Trophoblast cell (in vitro differentiated cells and primary cell): ENCODE measurements at regions not wholly inside any gene's neighbourhood (a gene's known extent, or its start where the extent isn't known, plus 50 kb on each side); places are given as distances from the start of the nearest gene placed in this dataset.

Experiments
- DNase-seq, 2 donors: peaks; one replicate each; pipeline ENCODE4 v3.0.0-alpha.2; 2016
- H2AFZ ChIP-seq: 2 replicates; pipeline ENCODE4 v1.6.1; 2013; ENCODE audit warnings: low read length, moderate library complexity, mild to moderate bottlenecking; ENCODE audit not compliant: insufficient read depth, poor library complexity
- H2AK5ac ChIP-seq: 2 replicates; pipeline ENCODE4 v1.6.1; 2013; ENCODE audit warnings: mild to moderate bottlenecking, low read length
- H2BK120ac ChIP-seq: 2 replicates; pipeline ENCODE4 v1.6.1; 2013; ENCODE audit warnings: low read length, mild to moderate bottlenecking, moderate library complexity; ENCODE audit not compliant: insufficient read depth, poor library complexity
- H2BK12ac ChIP-seq: 2 replicates; pipeline ENCODE4 v1.6.1; 2013; ENCODE audit warnings: mild to moderate bottlenecking, low read length, moderate library complexity
- H2BK5ac ChIP-seq: 2 replicates; pipeline ENCODE4 v1.6.1; 2013; ENCODE audit warnings: low read length, low read depth, moderate library complexity, mild to moderate bottlenecking; ENCODE audit not compliant: poor library complexity
- H3K14ac ChIP-seq: 2 replicates; pipeline ENCODE4 v1.6.1; 2013; ENCODE audit warnings: mild to moderate bottlenecking, low read length
- H3K18ac ChIP-seq: 2 replicates; pipeline ENCODE4 v1.6.1; 2013; ENCODE audit warnings: mild to moderate bottlenecking, low read length
- H3K23ac ChIP-seq: 2 replicates; pipeline ENCODE4 v1.6.1; 2013; ENCODE audit warnings: low read length
- H3K27ac ChIP-seq: 2 replicates; pipeline ENCODE4 v1.5.1; 2013; ENCODE audit warnings: low read depth, mild to moderate bottlenecking, inconsistent platforms, low read length, moderate library complexity
- H3K27me3 ChIP-seq: 2 replicates; pipeline ENCODE4 v1.6.1; 2013; ENCODE audit warnings: inconsistent platforms, mild to moderate bottlenecking, low read length, moderate library complexity; ENCODE audit not compliant: insufficient read depth
- H3K36me3 ChIP-seq, 2 experiments: 1 replicate in 1 of 2; 2 replicates in 1 of 2; pipeline ENCODE4 v1.6.1; 2013; ENCODE audit warnings: low read length in 2 of 2, mild to moderate bottlenecking in 2 of 2, moderate library complexity in 1 of 2; ENCODE audit not compliant: insufficient read depth in 2 of 2, control insufficient read depth in 1 of 2
- H3K4ac ChIP-seq: 2 replicates; pipeline ENCODE4 v1.6.1; 2013; ENCODE audit warnings: low read depth, mild to moderate bottlenecking, low read length, moderate library complexity
- H3K4me1 ChIP-seq, 2 experiments: 1 replicate in 1 of 2; 2 replicates in 1 of 2; pipeline ENCODE4 v1.6.1; 2013; ENCODE audit warnings: low read length in 2 of 2, mild to moderate bottlenecking in 2 of 2, moderate library complexity in 1 of 2; ENCODE audit not compliant: insufficient read depth in 2 of 2, control insufficient read depth in 1 of 2
- H3K4me2 ChIP-seq: 2 replicates; pipeline ENCODE4 v1.6.1; 2013; ENCODE audit warnings: inconsistent platforms, mild to moderate bottlenecking, low read length, moderate library complexity
- H3K4me3 ChIP-seq: 2 replicates; pipeline ENCODE4 v1.5.1; 2013; ENCODE audit warnings: mild to moderate bottlenecking, low read depth, low read length, inconsistent platforms
- H3K79me1 ChIP-seq: one replicate; pipeline ENCODE4 v1.6.1; 2013; ENCODE audit warnings: low read length
- H3K79me2 ChIP-seq: 2 replicates; pipeline ENCODE4 v1.6.1; 2013; ENCODE audit warnings: low read length, mild to moderate bottlenecking; ENCODE audit not compliant: control insufficient read depth, insufficient read depth, poor library complexity
- H3K9ac ChIP-seq: 2 replicates; pipeline ENCODE4 v1.6.1; 2013; ENCODE audit warnings: mild to moderate bottlenecking, low read length
- H3K9me3 ChIP-seq: 2 replicates; pipeline ENCODE4 v1.6.1; 2013; ENCODE audit warnings: low read depth, mild to moderate bottlenecking, control low read depth, inconsistent platforms, low read length; ENCODE audit not compliant: insufficient read depth
- H4K12ac ChIP-seq: 2 replicates; pipeline ENCODE4 v1.6.1; 2013; ENCODE audit warnings: low read depth, mild to moderate bottlenecking, low read length, moderate library complexity
- H4K8ac ChIP-seq: 2 replicates; pipeline ENCODE4 v1.6.1; 2013; ENCODE audit warnings: low read depth, mild to moderate bottlenecking, low read length, moderate library complexity
- H4K91ac ChIP-seq: one replicate; pipeline ENCODE4 v1.6.1; 2013; ENCODE audit warnings: low read depth, mild to moderate bottlenecking, low read length, moderate library complexity
- WGBS: extraction: QIAGEN DNeasy Blood & Tissue Kit; methylation state at CpG from one replicate; pipeline ENCODE4 v1.1.7; 2013; ENCODE audit warnings: missing lambda C conversion rate; ENCODE audit not compliant: insufficient read length, insufficient coverage; ENCODE audit errors: extremely low coverage; 5-methylcytosine and 5-hydroxymethylcytosine counted together

DNA sequence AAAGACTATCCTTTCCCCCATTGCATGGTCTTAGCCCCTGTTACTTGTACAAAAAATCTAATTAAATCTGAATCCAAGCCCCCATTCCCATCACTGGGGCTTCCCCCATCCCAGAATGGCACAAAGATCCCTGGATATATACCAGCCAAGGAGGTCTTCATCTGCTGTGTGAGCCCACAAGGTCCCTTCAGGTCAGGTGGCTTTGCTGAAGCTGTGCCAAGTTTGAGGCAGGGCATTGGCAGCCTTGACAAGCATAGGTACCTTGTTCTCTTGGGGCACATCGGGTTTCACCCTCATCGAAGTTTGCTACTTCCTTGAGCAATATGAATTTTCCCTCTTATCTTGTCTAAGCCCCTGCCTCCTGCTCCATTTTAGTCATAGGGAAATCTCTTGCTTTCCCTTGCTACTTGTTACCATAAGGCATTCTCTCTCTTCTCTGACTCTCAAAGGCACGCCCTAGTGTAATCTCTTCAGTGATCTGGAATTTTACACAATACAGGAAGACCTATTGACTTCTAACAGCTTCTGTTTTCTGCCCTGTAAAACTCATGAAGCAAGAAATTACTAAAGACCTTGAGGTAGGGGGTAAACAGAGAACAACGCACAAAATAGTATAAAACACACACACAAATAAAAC, 71.4 kb upstream of the COG2 start:
- peak in 1 of 2 donors; percentile 51 for DNase-seq
- Histone ChIP-seq H3K4me2 (no peak overlapping the region), H2AFZ (no peak overlapping the region), H3K23ac (no peak overlapping the region), H4K91ac (no peak overlapping the region), H3K27ac (no peak overlapping the region), H3K18ac (no peak overlapping the region), H3K27me3 (no peaks in the 10 kb centered on the region), H3K36me3 (no peaks in the 10 kb centered on the region), H3K9ac (no peak overlapping the region), H3K79me1 (peaks cover 3% of the 10 kb centered on the region), H2BK12ac (no peak overlapping the region), H3K9me3 (peaks cover 3% of the 10 kb centered on the region), H4K8ac (no peak overlapping the region), H4K12ac (no peak overlapping the region), H3K14ac (no peak overlapping the region), H3K4ac (no peak overlapping the region), H2AK5ac (no peak overlapping the region), H3K79me2 (no peaks in the 10 kb centered on the region), H3K4me1 (peaks cover 7 to 13% of the 10 kb centered on the region in 2 experiments), H3K4me3 (no peak overlapping the region), H2BK5ac (no peak overlapping the region), H2BK120ac (no peak overlapping the region)
- WGBS: no CpG with 5 or more reads among the region's 4 CpGs

DNA sequence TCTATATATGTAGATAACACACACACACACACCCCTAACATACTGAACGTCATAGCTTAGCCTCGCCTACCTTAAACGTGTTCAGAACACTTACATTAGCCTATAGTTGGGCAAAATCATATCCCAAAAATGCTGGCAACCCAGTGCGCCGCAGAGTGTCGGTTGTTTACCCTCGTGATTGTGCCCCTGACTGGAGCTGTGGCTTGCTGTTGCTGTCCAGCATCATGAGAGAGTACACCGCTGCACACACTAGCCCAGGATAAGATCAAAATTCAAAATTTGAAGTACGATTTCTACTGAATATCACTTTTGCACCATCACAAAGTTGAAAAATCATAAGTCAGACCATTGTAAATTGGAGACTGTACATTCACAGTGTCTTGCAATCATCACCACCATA, 73.1 kb upstream of the COG2 start:
- Histone ChIP-seq H3K18ac (no peak overlapping the region), H3K79me1 (peaks cover 3% of the 10 kb centered on the region), H2BK12ac (no peak overlapping the region), H3K14ac (no peak overlapping the region), H4K8ac (no peak overlapping the region), H3K27ac (no peak overlapping the region), H2AFZ (no peak overlapping the region), H4K12ac (no peak overlapping the region), H3K4me2 (no peak overlapping the region), H4K91ac (no peak overlapping the region), H2BK120ac (no peak overlapping the region), H2BK5ac (no peak overlapping the region), H3K27me3 (no peaks in the 10 kb centered on the region), H3K23ac (no peak overlapping the region), H3K36me3 (no peaks in the 10 kb centered on the region), H2AK5ac (no peak overlapping the region), H3K79me2 (no peaks in the 10 kb centered on the region), H3K4me1 (peaks cover 7 to 13% of the 10 kb centered on the region in 2 experiments), H3K4ac (no peak overlapping the region), H3K9me3 (no peaks in the 10 kb centered on the region), H3K9ac (no peak overlapping the region), H3K4me3 (no peak overlapping the region)
- no CpG with 5 or more reads among the region's 9 CpGs for WGBS
- no peak for DNase-seq

DNA sequence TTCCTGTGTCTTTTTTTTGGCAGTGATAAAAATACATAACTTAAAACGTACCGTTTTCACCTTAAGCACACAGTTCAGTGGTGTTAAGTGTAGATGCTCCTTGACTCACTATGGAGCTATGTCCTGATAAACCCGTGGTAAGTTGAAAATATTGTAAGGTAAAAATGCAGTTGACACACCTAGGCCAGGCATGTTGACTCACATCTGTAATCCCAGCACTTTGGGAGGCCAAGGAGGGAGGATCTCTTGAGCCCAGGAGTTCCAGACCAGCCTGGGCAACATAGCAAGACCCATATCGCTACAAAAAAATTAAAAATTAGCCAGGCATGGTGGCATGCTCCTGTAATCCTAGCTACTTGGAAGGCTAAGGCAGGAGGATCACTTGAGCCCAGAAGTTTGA, 73.6 kb upstream of the COG2 start:
- no peak overlapping the region for H2AK5ac ChIP-seq
- WGBS: no CpG with 5 or more reads among the region's 4 CpGs
- H3K4me3 ChIP-seq: no peak overlapping the region
- DNase-seq: peak; percentile 76 to 86
- H3K4ac ChIP-seq: no peak overlapping the region
- H3K36me3 ChIP-seq: no peaks in the 10 kb centered on the region
- H3K9me3 ChIP-seq: no peaks in the 10 kb centered on the region
- no peak overlapping the region for H3K27ac ChIP-seq
- no peak overlapping the region for H2BK120ac ChIP-seq
- no peak overlapping the region for H3K9ac ChIP-seq
- no peak overlapping the region for H4K8ac ChIP-seq
- H2AFZ ChIP-seq: no peak overlapping the region
- H3K4me1 ChIP-seq: peaks cover 7 to 13% of the 10 kb centered on the region in 2 experiments
- H3K27me3 ChIP-seq: no peaks in the 10 kb centered on the region
- H3K79me2 ChIP-seq: no peaks in the 10 kb centered on the region
- no peak overlapping the region for H2BK12ac ChIP-seq
- no peak overlapping the region for H3K14ac ChIP-seq
- H3K79me1 ChIP-seq: peaks cover 3% of the 10 kb centered on the region
- no peak overlapping the region for H3K4me2 ChIP-seq
- H2BK5ac ChIP-seq: no peak overlapping the region
- H3K18ac ChIP-seq: no peak overlapping the region
- H4K91ac ChIP-seq: no peak overlapping the region
- H3K23ac ChIP-seq: no peak overlapping the region
- H4K12ac ChIP-seq: no peak overlapping the region

DNA sequence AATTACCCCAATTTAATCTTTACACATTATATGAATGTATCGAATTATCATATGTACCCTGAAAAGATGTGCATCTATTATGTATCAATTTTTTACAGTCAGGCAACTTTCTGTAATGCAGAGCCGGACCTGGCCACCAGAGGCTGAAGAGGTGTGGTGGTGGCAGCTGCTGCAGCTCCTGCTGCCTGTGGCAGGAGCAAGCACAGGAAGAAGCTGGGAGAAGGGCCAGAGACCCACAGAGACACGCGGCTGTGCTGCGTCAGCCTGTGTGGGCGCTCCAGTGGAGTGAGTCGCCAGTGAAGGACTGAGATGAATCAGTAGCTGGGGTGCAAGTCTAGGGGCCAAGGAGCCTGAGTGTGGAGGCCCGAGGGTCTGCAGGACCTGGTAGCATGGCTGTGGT, 74.3 kb upstream of the COG2 start:
- WGBS: no CpG with 5 or more reads among the region's 8 CpGs
- Histone ChIP-seq H3K36me3 (no peaks in the 10 kb centered on the region), H2AK5ac (no peak overlapping the region)

More for the DNA sequence above, 74.3 kb upstream of the COG2 start:
- no peaks in the 10 kb centered on the region for H3K27me3 ChIP-seq
- no peak overlapping the region for H2BK120ac ChIP-seq
- H3K27ac ChIP-seq: no peak overlapping the region
- no peak overlapping the region for H3K4ac ChIP-seq
- H3K23ac ChIP-seq: no peak overlapping the region
- H3K4me2 ChIP-seq: no peak overlapping the region
- no peaks in the 10 kb centered on the region for H3K79me2 ChIP-seq
- H4K8ac ChIP-seq: no peak overlapping the region
- no peak overlapping the region for H3K9ac ChIP-seq
- no peak overlapping the region for H2BK12ac ChIP-seq
- no peak overlapping the region for H3K18ac ChIP-seq
- no peak overlapping the region for H2AFZ ChIP-seq
- H2BK5ac ChIP-seq: no peak overlapping the region
- H3K4me3 ChIP-seq: no peak overlapping the region
- H3K14ac ChIP-seq: no peak overlapping the region
- no peak overlapping the region for H4K12ac ChIP-seq
- peak; percentile 33 to 36 for DNase-seq
- H3K79me1 ChIP-seq: peaks cover 3% of the 10 kb centered on the region
- no peaks in the 10 kb centered on the region for H3K9me3 ChIP-seq
- peaks cover 7 to 10% of the 10 kb centered on the region in 2 experiments for H3K4me1 ChIP-seq
- H4K91ac ChIP-seq: no peak overlapping the region
